ENCODE measurements at regions not wholly inside any gene's neighbourhood (a gene's known extent, or its start where the extent isn't known, plus 50 kb on each side); places are given as distances from the start of the nearest gene placed in this dataset.

- TF ChIP-seq CTCF (IDR thresholded peaks at IDR 0.05) (no peak), MLX (CRISPR knock-in tag; IDR thresholded peaks at IDR 0.05) (no peak), JUN (CRISPR knock-in tag; IDR thresholded peaks at IDR 0.05) (no peak), FOXP4 (CRISPR knock-in tag; IDR thresholded peaks at IDR 0.05) (no peak), NR2C2 (CRISPR knock-in tag; IDR thresholded peaks at IDR 0.05) (no peak), ETV6 (CRISPR knock-in tag; IDR thresholded peaks at IDR 0.05) (no peak)
Measured at GRCh38 chr6:148069256-148069655, 273.4 kb upstream of the SASH1 start.
